CD4-positive, alpha-beta T cell treated with Interleukin-15 for 1 hour (primary cell): ENCODE measurements at regions not wholly inside any gene's neighbourhood (a gene's known extent, or its start where the extent isn't known, plus 50 kb on each side); places are given as distances from the start of the nearest gene placed in this dataset.
"Not testable (repeated sequence)": the region's sequence is repeated elsewhere in the genome, so short reads cannot be mapped to it uniquely, and the experiment has no call there.

Experiments used
- DNase-seq: peaks from one replicate; pipeline ENCODE4 v3.0.0-alpha.2; 2020

GRCh38 chr22:48718818-48719500 is 1108.7 kb downstream of the BRD1 start:
- DNase-seq, result no peak

- no peak for DNase-seq
Measured at GRCh38 chr22:48717883-48718817, 1109.5 kb downstream of the BRD1 start.

DNA sequence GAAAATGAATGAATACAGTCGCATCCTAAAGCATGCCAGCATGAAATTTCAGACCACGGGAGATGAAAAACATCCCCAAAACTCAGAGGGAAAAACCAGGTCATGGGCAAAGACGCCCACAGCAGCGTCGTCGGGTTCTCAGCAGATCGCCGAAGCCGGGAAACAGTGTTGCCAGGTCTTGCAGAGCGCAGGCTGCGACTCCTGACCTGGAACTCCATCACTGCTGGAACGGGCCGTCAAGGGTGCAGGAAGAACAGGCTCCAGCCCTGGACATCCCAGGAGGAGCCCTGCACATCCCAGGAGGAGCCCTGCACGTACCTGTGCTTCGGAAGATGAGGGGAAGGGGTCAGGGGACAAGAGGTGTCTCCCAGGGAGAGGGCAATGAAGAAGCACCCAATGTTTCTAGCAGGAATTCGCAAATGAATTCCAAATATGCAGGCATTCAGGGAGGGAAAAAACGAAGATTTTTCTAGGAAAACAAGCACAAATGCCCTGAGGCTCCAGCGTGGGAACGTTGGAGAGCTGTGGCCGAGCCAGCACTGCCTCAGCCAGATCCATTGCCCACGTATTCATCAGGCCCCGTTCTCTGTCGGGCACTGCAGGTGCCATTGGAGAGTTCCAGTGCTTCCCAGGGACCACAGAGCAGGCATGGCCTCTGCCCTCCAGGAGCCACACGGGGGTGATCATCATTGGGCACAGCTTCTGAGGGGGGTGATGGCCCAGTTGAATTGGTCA is 1110.4 kb downstream of the BRD1 start:
- no peak for DNase-seq

GRCh38 chr22:48716154-48716553 is 1111.5 kb downstream of the BRD1 start:
- DNase-seq, result not testable (repeated sequence)

- no peak for DNase-seq
Measured at GRCh38 chr22:48715511-48715910, 1112.2 kb downstream of the BRD1 start.

- no peak for DNase-seq
Measured at GRCh38 chr22:48714231-48714630, 1113.4 kb downstream of the BRD1 start.

DNA sequence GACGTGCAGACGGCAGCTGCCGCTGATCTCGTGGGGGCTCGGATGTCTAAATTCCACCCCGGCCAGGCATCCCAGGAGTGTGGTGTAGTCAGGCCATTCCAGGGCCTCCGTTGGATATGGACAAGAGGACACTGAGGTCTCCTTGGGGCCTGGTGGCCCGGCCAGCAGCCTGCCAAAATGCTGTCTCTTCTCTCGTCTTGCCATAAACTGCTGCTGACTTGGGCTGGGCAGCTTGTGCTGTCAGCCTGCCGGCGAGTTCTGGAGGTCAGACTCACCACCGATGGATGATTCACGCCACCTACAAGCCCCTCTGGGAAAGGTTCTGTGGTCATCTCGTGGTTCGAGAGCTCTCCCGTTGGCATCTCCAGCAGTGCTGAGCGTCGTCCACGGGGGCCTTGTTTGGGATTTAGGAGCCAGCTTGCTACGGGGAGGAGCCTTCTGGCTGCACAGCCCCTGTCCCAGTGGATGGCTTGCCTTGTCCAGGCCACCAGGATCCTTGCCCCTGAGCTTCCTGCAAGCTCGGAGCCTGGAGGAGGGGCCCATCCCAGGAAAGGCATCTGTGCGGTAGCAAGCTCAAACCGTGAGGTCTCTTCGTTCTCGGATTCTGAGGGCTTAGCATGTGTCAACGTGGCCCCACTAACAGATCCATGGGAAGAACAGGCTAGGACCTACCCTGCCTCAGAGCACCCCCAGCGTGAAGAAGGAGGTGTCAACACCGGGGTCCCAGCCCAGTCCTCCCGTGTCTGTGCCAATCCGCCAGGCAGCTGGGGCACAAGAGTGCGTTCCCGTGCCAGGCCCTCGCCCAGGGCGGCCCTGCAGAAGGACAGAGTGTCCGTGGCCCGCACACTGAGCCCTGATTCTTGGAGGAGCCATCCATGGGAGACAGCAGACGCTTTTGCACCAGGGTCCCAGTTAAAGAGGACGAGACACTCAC is 1114.1 kb downstream of the BRD1 start:
- DNase-seq, result no peak

GRCh38 chr22:48712558-48713271 is 1115.0 kb downstream of the BRD1 start:
- DNase-seq, result no peak

DNA sequence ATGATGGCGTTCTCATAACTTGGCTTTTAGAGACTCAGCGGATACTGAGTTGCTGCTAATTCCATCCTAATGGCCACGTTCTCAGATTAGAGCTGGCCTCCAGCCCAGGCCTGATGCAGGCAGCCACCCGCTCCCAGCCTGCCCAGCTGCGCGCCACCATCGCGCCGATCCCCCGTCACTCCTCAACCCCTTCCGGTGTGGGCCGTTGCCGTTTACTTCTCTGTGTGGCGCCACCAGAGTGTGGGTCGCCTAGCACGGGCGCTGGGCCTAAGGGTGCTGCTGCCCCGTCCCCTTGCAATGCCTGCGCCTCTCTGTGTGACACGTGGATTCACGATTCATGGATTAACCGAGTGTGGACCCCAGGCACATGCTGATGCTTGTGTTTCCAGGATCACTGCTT is 1116.0 kb downstream of the BRD1 start:
- no peak for DNase-seq

- no peak for DNase-seq
Measured at GRCh38 chr22:48711031-48711431, 1116.6 kb downstream of the BRD1 start.

- DNase-seq, result no peak
Measured at GRCh38 chr22:48710410-48710809, 1117.3 kb downstream of the BRD1 start.

- DNase-seq, result no peak
Measured at GRCh38 chr22:48709976-48710375, 1117.7 kb downstream of the BRD1 start.

- no peak for DNase-seq
Measured at GRCh38 chr22:48709453-48709852, 1118.2 kb downstream of the BRD1 start.

DNA sequence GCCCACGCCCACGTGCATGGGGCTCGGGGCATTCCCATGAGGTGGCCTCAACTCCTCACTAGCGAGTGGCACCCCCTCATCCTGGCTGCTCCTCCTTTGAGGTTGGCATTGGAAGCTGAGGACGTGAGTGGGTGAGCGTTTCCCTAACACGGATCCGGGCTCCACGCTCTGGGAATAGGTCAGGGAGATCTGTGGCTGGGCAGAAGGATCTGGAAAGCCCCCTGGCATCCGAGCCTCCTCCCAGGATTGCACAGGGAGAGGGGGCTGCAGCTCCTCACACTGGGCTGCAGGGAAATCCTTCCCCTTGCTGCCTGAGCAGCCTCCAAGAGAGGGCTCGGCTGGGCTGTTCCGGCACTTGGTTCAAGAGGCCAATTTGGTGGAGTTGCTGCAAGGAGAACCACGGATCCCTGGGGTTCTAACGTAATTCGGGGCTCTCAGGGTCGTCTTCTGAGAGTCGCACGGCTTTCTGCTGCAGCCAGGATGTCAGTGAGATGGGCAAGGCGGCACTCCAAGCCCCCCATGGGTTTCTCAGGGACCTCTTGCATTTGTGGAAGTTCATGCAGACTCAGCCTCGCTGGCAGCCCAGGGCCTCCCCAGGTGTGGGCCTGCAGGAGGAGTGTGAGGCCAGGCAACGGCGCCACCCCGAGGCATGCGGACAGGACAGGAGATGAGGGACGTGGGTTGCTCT is 1119.0 kb downstream of the BRD1 start:
- no peak for DNase-seq

DNA sequence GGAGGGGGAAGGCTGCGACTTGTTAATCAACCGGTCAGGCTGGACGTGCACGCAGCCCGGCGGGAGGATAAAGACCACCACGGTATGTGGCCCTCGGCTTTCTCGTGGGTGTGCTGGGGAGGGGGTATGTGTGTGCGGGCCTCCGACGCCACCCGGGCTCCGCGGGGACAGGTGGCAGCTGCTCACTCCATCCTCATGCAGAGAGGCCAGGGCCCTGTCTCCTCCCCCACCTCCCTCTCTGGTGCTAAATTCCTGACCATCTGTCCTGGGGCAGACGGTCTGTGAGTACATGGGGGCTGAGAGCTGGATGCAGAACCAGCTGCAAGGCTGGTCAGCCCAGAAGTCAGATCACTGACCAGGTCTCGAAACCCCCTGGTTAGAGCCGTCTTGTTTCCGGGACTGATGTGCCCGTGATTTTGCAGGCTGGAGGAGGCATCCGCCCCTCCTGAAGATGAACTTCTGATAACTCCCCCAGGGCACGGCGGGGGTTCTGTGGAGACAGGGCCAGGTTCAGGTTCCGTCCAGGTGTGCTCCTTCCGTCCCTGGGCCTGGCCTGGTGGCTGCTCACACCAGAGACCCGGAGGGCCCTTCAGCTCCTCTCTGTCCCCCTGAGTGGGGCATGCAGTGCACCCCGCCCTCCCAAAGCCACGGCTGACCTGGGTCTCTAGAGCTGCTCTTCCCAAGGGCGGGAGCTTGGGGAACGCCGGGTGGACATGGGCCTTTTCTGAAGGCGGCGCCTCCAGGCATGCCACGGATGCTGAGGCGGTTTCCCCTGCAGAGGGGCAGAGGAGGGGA is 1119.7 kb downstream of the BRD1 start:
- DNase-seq, result no peak

DNA sequence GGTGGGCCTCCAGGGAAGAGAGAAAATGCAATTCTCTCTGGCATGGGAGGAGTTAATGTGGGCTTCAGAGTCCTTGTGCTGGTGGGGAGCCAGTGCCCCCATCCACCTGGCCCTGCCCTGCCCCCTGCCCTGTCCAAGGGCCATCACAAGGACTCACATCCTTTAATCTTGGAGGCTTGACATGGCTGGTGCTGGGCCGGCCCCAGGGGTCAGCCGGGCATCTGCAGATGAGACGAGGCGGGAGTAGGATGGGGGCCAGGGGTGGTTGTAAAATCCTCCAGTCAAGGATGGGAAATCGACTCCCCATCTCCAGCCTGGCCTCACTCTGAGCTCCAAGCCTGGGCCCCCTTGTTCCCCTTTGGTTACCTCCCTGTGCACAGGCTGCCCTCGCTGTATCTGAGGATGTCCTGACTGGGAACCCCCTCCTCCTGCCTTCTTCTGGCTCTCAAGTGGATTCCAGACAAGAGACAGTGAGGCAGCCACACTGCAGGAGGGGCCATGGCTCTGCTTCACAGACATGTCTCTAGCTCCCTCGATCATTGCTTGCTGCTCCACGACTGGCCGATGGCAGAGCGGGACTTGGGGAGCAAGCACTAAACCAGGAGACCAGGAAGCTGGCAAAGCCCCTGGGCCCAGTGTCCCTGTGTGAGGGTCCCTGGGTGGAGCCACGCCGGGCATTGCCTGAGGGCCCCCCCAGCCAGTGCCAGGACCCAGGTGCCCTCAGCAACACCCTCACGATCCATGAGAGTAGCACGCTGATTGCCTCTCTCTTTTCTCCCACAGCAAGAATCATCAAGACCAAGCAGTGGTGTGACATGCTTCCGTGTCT is 1120.5 kb downstream of the BRD1 start:
- no peak for DNase-seq

DNA sequence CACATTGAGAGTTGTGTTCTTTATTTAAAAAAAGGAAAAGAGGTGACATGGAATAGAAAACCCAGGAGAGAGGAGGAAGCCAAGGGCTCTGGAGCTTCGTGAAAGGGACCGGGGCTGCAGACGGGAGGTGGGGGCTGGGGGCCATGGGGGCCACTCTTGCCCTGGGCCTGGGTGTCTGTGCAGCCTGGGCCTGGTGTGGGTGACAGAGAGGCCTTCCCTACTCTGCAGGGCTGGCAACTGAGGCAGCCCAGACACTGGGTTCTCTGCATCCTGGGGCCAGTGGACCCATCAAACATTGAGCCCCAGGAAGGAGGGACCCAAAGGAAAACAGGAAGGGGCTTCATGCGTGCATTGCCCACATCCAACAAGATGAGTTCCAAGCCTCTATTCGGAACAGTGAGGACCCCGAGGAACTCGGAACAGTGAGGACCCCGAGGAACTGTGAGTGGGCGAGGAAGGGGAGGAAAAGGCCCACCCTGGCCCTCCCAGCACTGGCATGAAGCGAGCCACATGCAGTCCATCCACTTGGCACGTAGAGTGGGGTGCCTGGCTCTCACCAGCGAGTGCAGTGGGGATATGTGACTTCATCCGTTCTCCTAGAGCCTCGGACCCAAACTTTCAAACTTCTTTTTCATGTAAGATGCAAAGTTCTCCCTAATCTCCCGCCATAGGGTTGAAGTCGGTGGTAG is 1121.6 kb downstream of the BRD1 start:
- DNase-seq, result no peak

DNA sequence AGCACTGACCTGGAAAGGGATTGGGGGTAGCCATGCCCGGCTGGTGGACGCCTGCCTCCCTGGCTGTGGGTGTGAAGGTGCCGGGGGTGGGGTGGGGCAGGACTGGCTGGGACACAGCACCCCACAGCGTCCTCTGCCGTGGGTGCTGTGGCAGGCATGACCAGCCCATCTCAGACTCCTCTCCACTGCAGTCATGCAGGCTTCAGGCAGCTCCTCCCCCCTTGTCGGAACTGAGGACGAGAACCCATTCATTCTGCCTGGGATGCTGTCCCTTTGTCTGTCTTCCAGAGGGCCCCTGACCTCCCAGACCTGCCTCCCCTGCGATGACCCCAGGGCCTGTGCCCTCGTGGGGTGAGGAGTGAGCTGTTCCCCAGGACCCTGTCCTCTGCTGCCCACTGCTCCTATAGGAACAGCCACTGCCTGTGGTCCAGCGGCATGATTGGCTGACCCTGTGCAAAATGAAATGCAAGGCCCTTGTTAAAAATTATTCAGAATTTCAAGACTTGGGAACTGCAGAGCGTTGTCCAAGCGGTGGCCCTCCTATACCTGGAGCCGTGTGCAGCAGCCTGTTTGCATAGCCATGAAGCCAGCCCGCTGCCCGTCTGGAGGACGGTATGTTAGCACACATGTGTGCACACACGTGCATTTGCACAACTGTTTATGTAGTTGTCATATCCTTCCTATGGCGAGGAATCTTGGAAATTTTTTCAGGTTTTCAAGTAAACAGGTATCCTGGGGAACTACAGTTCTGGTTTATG is 1122.3 kb downstream of the BRD1 start:
- DNase-seq, result no peak
